GM10266 (cell line): ENCODE measurements at regions not wholly inside any gene's neighbourhood (a gene's known extent, or its start where the extent isn't known, plus 50 kb on each side); places are given as distances from the start of the nearest gene placed in this dataset.

Experiments used
- DNase-seq: peaks from one replicate; pipeline ENCODE4 v3.0.0; 2012; ENCODE audit errors: extremely low spot score
- CTCF ChIP-seq: IDR thresholded peaks from 2 replicates; pipeline ENCODE4 v1.5.1; 2012; ENCODE audit warnings: mild to moderate bottlenecking, low read depth; ENCODE audit not compliant: control insufficient read depth, insufficient read depth; ENCODE audit errors: missing control alignments

DNA sequence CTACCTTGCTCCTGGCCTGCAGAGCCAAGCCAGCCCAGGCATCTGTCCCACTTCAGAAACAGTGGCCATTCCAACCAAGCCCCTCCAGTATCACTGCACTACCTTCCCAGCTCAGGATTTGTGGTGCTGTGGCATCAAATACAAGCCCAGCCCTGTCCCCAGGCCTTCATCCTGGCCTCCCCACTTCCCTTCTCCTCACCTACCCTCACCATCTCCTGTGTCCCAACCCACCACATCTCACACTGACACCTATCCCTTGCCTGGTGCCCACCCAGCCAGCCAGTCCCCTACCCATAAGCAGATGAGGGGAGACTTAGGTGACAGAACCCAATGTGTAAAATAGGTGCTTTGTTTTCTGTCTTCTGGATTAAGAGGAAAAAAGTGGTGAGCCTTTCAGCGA lies 66.0 kb upstream of the CDH5 start:
- no peak for TF ChIP-seq CTCF
- no peak for DNase-seq

GRCh38 chr16:66300037-66300436 lies 66.5 kb upstream of the CDH5 start:
- DNase-seq = no peak
- no peak for TF ChIP-seq CTCF

GRCh38 chr16:66299349-66299748 lies 67.1 kb upstream of the CDH5 start:
- no peak for TF ChIP-seq CTCF
- DNase-seq = no peak

DNA sequence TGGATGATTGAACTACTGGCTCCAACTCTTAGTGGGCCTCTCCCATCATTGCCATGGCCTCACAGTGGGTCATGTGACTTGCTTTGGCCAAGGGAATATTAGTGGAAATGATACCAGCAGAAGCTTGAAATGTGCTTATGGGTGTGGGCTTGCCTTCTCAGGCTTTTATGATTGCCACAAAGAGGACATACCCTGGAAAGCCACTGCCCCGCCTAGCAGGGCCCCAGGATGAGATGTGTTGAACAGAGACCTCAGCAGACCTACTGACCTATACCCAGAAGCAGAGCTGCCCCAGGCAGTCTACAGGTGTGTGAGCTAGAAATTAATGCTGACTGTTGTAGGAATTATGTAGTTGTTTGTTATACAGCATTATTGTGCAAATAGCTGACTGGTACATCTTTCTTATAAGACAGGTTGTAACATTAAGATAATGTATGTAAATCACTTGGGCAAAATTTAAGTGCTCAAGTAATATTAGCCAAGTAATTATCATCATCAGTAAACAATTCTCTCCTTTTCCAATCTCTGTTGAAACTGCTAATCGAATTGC lies 67.8 kb upstream of the CDH5 start:
- TF ChIP-seq CTCF = no peak
- DNase-seq = no peak

GRCh38 chr16:66298006-66298405 lies 68.5 kb upstream of the CDH5 start:
- no peak for DNase-seq
- TF ChIP-seq CTCF = no peak

GRCh38 chr16:66296591-66296990 lies 69.9 kb upstream of the CDH5 start:
- no peak for DNase-seq
- no peak for TF ChIP-seq CTCF

- no peak for TF ChIP-seq CTCF
Observed at GRCh38 chr16:66295761-66296546, 70.5 kb upstream of the CDH5 start.

More at GRCh38 chr16:66295761-66296546, 70.5 kb upstream of the CDH5 start:
- no peak for DNase-seq
